ENCODE measurements at regions not wholly inside any gene's neighbourhood (a gene's known extent, or its start where the extent isn't known, plus 50 kb on each side); places are given as distances from the start of the nearest gene placed in this dataset.

GRCh38 chr21:27683292-27683691, 716.4 kb upstream of the ADAMTS5 start:
- Histone ChIP-seq H3K27ac (no peak overlapping the region), H3K4me3 (no peak overlapping the region), H3K36me3 (ENCODE audit: insufficient read depth in 1 of 2, low read depth in 1 of 2) (no peaks in the 10 kb centered on the region), H3K27me3 (ENCODE audit: insufficient read depth in 3 of 3, low read length in 2 of 3) (no peaks in the 10 kb centered on the region), H3K9me3 (no peaks in the 10 kb centered on the region), H3K4me1 (no peaks in the 10 kb centered on the region)
- intact Hi-C loops (cut with DNase I) = no loop called here
- 77 to 95% (median 90%) methylated on average over 2 of the region's 2 CpGs for WGBS, 3 donors
- ATAC-seq (no peak), DNase-seq (no peak)
- no peak for TF ChIP-seq CTCF (IDR thresholded peaks at IDR 0.05)

- H3K4me1 ChIP-seq = no peaks in the 10 kb centered on the region
- no peak overlapping the region for H3K4me3 ChIP-seq
- no peak overlapping the region for H3K27ac ChIP-seq
- no peaks in the 10 kb centered on the region for H3K36me3 ChIP-seq (ENCODE audit: insufficient read depth in 1 of 2, low read depth in 1 of 2)
- WGBS, 3 donors = 51 to 67% (median 60%) methylated on average over 2 of the region's 2 CpGs
- DNase-seq (no peak), ATAC-seq (no peak)
- no peak for TF ChIP-seq CTCF (IDR thresholded peaks at IDR 0.05)
- intact Hi-C loops (cut with DNase I) = no loop called here
- H3K27me3 ChIP-seq (ENCODE audit: insufficient read depth in 3 of 3, low read length in 2 of 3) = no peaks in the 10 kb centered on the region
- no peaks in the 10 kb centered on the region for H3K9me3 ChIP-seq
These were observed 715.0 kb upstream of the ADAMTS5 start for GRCh38 chr21:27681841-27682240.

GRCh38 chr21:27681038-27681437, 714.1 kb upstream of the ADAMTS5 start:
- Histone ChIP-seq H3K27ac (no peak overlapping the region), H3K36me3 (ENCODE audit: insufficient read depth in 1 of 2, low read depth in 1 of 2) (no peaks in the 10 kb centered on the region), H3K9me3 (no peaks in the 10 kb centered on the region), H3K4me3 (no peak overlapping the region), H3K27me3 (ENCODE audit: insufficient read depth in 3 of 3, low read length in 2 of 3) (no peaks in the 10 kb centered on the region), H3K4me1 (no peaks in the 10 kb centered on the region)
- ATAC-seq (no peak), DNase-seq (no peak)
- TF ChIP-seq CTCF (IDR thresholded peaks at IDR 0.05) = no peak
- intact Hi-C loops (cut with DNase I) = no loop called here

GRCh38 chr21:27680181-27680580, 713.3 kb upstream of the ADAMTS5 start:
- intact Hi-C loops (cut with DNase I) = no loop called here
- Histone ChIP-seq H3K27ac (no peak overlapping the region), H3K4me3 (no peak overlapping the region), H3K36me3 (ENCODE audit: insufficient read depth in 1 of 2, low read depth in 1 of 2) (no peaks in the 10 kb centered on the region), H3K27me3 (ENCODE audit: insufficient read depth in 3 of 3, low read length in 2 of 3) (no peaks in the 10 kb centered on the region), H3K9me3 (no peaks in the 10 kb centered on the region), H3K4me1 (no peaks in the 10 kb centered on the region)
- TF ChIP-seq CTCF (IDR thresholded peaks at IDR 0.05) = no peak
- no peak for ATAC-seq
- no peak for DNase-seq

- Histone ChIP-seq H3K9me3 (no peaks in the 10 kb centered on the region), H3K4me1 (no peaks in the 10 kb centered on the region), H3K4me3 (no peak overlapping the region), H3K36me3 (ENCODE audit: insufficient read depth in 1 of 2, low read depth in 1 of 2) (no peaks in the 10 kb centered on the region), H3K27ac (no peak overlapping the region), H3K27me3 (ENCODE audit: insufficient read depth in 3 of 3, low read length in 2 of 3) (no peaks in the 10 kb centered on the region)
- intact Hi-C loops (cut with DNase I) = no loop called here
- DNase-seq (no peak), ATAC-seq (no peak)
- TF ChIP-seq CTCF (IDR thresholded peaks at IDR 0.05) = no peak
- WGBS, 3 donors = 89 to 92% (median 89%) methylated on average over 2 of the region's 2 CpGs
These were observed 711.6 kb upstream of the ADAMTS5 start for GRCh38 chr21:27678511-27678910.

Measured in psoas muscle (tissue), 7 donors.